Astrocyte (in vitro differentiated cells and primary cell): ENCODE measurements at regions not wholly inside any gene's neighbourhood (a gene's known extent, or its start where the extent isn't known, plus 50 kb on each side); places are given as distances from the start of the nearest gene placed in this dataset.

Experiments used
- CTCF ChIP-seq: IDR thresholded peaks from 2 replicates; pipeline ENCODE4 v1.5.1; 2011; ENCODE audit warnings: low read depth, mild to moderate bottlenecking, inconsistent platforms, low read length, moderate library complexity; ENCODE audit not compliant: insufficient read depth
- EZH2 ChIP-seq: IDR thresholded peaks from 2 replicates; pipeline ENCODE4 v1.6.1; 2012; ENCODE audit warnings: mild to moderate bottlenecking, low read length, inconsistent platforms; ENCODE audit not compliant: insufficient read depth

GRCh38 chr13:72567566-72567965 lies 159.9 kb downstream of the MZT1 start:
- no peak for TF ChIP-seq CTCF
- TF ChIP-seq EZH2, result no peak
